ENCODE measurements at regions not wholly inside any gene's neighbourhood (a gene's known extent, or its start where the extent isn't known, plus 50 kb on each side); places are given as distances from the start of the nearest gene placed in this dataset.
"Not testable (repeated sequence)": the region's sequence is repeated elsewhere in the genome, so short reads cannot be mapped to it uniquely, and the experiment has no call there.

GRCh38 chr18:65671621-65672415, 79.0 kb upstream of the CDH7 start:
- H3K4me3 ChIP-seq (replicated peaks; ENCODE audit: insufficient read depth, low read length) = no peak overlapping the region
- no peak overlapping the region for H3K27ac ChIP-seq (replicated peaks)
- H3K27me3 ChIP-seq (ENCODE audit: insufficient read depth, poor library complexity, severe bottlenecking) = no peaks in the 10 kb centered on the region
- DNase-seq (ENCODE audit: low read depth in 1 of 2, low spot score in 1 of 2) = no peak
- TF ChIP-seq GABPA (IDR thresholded peaks at IDR 0.05; ENCODE audit: low read depth) (no peak), CTCF (IDR thresholded peaks at IDR 0.05; ENCODE audit: insufficient read depth, low read length) (no peak), POLR2AphosphoS5 (IDR thresholded peaks at IDR 0.05; ENCODE audit: low read depth) (no peak), SPI1 (IDR thresholded peaks at IDR 0.05; ENCODE audit: borderline replicate concordance, low read depth) (no peak)
- TF ChIP-seq, protein P1, sequence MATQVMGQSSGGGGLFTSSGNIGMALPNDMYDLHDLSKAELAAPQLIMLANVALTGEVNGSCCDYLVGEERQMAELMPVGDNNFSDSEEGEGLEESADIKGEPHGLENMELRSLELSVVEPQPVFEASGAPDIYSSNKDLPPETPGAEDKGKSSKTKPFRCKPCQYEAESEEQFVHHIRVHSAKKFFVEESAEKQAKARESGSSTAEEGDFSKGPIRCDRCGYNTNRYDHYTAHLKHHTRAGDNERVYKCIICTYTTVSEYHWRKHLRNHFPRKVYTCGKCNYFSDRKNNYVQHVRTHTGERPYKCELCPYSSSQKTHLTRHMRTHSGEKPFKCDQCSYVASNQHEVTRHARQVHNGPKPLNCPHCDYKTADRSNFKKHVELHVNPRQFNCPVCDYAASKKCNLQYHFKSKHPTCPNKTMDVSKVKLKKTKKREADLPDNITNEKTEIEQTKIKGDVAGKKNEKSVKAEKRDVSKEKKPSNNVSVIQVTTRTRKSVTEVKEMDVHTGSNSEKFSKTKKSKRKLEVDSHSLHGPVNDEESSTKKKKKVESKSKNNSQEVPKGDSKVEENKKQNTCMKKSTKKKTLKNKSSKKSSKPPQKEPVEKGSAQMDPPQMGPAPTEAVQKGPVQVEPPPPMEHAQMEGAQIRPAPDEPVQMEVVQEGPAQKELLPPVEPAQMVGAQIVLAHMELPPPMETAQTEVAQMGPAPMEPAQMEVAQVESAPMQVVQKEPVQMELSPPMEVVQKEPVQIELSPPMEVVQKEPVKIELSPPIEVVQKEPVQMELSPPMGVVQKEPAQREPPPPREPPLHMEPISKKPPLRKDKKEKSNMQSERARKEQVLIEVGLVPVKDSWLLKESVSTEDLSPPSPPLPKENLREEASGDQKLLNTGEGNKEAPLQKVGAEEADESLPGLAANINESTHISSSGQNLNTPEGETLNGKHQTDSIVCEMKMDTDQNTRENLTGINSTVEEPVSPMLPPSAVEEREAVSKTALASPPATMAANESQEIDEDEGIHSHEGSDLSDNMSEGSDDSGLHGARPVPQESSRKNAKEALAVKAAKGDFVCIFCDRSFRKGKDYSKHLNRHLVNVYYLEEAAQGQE (IDR thresholded peaks at IDR 0.05; ENCODE audit: insufficient replicate concordance, low read depth) = no peak

DNA sequence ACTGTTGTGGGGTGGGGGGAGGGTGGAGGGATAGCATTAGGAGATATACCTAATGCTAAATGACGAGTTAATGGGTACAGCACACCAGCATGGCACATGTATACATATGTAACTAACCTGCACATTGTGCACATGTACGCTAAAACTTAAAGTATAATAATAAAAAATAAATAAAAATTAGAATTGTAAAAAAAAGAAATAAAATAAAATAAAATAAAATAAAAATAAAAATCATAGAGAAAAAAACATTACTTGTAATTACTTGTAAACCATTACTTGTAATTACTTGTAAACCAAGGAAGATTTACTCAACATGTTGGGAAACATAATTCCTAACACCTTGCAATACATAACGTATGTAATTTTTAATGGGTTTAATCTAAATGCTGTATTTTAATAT, 80.7 kb upstream of the CDH7 start:
- DNase-seq (ENCODE audit: low read depth in 1 of 2, low spot score in 1 of 2); H3K27me3 ChIP-seq (ENCODE audit: insufficient read depth, poor library complexity, severe bottlenecking); H3K27ac ChIP-seq (replicated peaks); H3K4me3 ChIP-seq (replicated peaks; ENCODE audit: insufficient read depth, low read length): not testable (repeated sequence)

GRCh38 chr18:65661391-65661790, 89.4 kb upstream of the CDH7 start:
- H3K4me3 ChIP-seq (replicated peaks; ENCODE audit: insufficient read depth, low read length) = no peak overlapping the region
- no peak for TF ChIP-seq GABPA (IDR thresholded peaks at IDR 0.05; ENCODE audit: low read depth)
- TF ChIP-seq SPI1 (IDR thresholded peaks at IDR 0.05; ENCODE audit: borderline replicate concordance, low read depth) = no peak
- TF ChIP-seq, protein P1 (IDR thresholded peaks at IDR 0.05; ENCODE audit: insufficient replicate concordance, low read depth) = no peak
- TF ChIP-seq POLR2AphosphoS5 (IDR thresholded peaks at IDR 0.05; ENCODE audit: low read depth) = no peak
- no peak for TF ChIP-seq CTCF (IDR thresholded peaks at IDR 0.05; ENCODE audit: insufficient read depth, low read length)
- no peaks in the 10 kb centered on the region for H3K27me3 ChIP-seq (ENCODE audit: insufficient read depth, poor library complexity, severe bottlenecking)
- H3K27ac ChIP-seq (replicated peaks) = no peak overlapping the region
- no peak for DNase-seq (ENCODE audit: low read depth in 1 of 2, low spot score in 1 of 2)

GRCh38 chr18:65659912-65660311, 90.9 kb upstream of the CDH7 start:
- Histone ChIP-seq H3K4me3 (replicated peaks; ENCODE audit: insufficient read depth, low read length) (no peak overlapping the region), H3K27me3 (ENCODE audit: insufficient read depth, poor library complexity, severe bottlenecking) (no peaks in the 10 kb centered on the region), H3K27ac (replicated peaks) (no peak overlapping the region)
- DNase-seq (ENCODE audit: low read depth in 1 of 2, low spot score in 1 of 2) = no peak
- no peak for TF ChIP-seq POLR2AphosphoS5 (IDR thresholded peaks at IDR 0.05; ENCODE audit: low read depth)
- no peak for TF ChIP-seq CTCF (IDR thresholded peaks at IDR 0.05; ENCODE audit: insufficient read depth, low read length)
- no peak for TF ChIP-seq SPI1 (IDR thresholded peaks at IDR 0.05; ENCODE audit: borderline replicate concordance, low read depth)
- no peak for TF ChIP-seq GABPA (IDR thresholded peaks at IDR 0.05; ENCODE audit: low read depth)
